CD4-positive, alpha-beta T cell treated with Interleukin-17A for 4 hours (primary cell): ENCODE measurements at regions not wholly inside any gene's neighbourhood (a gene's known extent, or its start where the extent isn't known, plus 50 kb on each side); places are given as distances from the start of the nearest gene placed in this dataset.
"Not testable (repeated sequence)": the region's sequence is repeated elsewhere in the genome, so short reads cannot be mapped to it uniquely, and the experiment has no call there.

ENCODE experiments used
- DNase-seq: peaks from one replicate; pipeline ENCODE4 v3.0.0-alpha.2; 2020; ENCODE audit warnings: mixed read lengths

DNA sequence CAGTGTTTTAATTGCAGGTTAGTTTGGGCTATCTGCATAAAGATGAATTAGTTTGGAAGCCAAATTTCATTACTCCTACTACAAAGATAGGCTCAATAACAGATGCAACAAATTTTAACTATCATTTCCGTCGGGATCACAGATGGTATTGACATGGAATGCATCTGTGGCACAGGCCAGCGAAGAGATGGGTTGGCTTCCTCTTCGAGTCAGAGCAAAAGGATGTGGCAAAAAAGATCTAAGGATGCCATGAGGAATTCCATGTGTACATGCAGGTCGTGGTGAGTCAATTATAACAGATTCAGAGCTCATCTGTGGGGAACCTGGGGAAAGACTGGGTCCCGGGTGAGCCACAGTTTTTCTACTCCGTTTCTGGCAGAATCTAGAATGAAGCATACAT, 83.0 kb upstream of the CITED2 start:
- no peak for DNase-seq

DNA sequence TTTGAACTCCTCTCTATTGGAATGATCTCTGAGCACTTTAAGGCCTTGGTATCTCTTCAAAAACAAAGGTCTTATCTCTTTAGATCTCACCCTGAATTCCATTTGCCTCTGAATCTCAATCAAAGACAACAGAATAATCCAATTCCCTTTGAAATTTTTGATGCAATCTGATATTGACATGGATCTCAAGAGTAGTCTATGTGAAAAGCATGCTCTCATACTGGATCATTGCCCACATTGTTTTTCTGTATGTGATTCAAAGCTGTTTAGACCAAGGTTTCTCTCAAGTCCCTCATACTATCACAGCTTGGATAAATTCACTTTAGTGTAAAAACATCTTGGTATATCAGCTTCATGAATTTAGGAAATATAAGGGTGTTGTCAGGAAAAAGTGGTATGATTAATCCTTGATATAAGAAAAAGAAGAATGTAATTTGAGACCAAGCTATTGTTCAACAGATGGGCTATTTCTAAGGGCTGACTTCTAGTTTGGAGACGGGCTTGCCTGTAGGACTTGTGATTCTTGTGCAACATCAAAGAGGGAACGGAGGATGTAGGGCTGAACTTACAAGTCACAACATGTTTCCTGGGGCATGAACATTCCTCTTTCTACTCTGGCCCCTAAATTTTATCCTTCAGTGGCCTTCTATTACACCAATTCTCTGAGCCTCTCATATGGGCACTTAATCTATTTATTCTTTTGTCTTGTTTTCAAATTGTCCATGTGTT, 77.9 kb upstream of the CITED2 start:
- DNase-seq = no peak

- DNase-seq = no peak
These were observed 75.2 kb upstream of the CITED2 start for GRCh38 chr6:139449611-139450000.

DNA sequence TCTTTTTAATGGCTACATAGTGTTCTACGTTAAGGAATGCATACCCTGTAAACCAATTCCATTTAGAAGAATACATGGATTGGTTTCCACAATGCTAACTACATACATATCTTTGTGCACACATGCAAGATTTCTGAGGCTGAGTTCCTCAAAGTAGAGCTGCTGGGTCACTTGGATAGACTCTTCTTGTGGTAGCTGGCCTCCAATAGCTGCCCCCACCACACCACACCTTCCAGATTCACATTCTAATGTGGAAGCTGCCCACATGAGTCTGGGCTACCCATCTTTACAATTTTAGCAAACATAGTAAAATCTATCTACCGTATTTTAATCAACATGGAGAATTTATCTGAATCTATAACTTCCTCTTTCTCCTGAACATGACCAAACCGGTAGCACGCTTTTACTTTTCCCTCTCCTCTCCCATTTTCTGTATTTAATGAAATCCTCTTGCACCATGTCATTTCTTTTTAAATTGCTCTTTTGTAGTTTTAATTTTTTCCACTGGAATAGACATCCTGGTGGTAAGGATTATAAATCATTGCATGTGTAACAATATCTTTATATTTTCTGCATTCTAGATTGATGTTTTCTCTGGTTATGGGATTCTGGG, 74.7 kb upstream of the CITED2 start:
- no peak for DNase-seq

DNA sequence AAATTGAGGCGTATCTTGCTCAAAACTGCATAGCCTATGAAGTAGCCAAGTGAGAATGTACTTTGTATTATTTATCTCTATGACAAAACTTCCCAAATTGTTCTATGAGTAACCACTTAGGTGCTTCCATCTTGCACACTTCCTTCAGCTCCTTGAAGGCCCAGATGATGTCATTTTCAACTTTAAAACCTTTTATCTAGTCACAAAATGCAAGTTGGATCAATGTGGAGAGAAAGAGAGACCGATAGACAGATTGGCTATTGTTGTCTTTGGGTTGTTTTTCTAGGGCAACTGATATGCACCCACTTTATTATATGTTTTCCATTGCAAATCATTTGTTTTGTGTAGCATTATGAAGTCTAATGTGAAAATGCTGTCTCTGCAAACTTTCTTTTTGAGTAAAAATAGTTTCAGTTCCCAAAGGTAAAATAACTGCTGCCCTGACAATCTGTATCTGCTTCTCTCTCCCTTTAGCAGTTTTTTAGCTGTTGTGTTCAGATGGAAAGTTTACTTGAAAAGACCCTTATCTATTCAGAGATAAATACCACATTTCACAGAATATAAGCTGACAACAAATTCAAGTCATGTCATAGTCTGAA, 73.7 kb upstream of the CITED2 start:
- DNase-seq = no peak

DNA sequence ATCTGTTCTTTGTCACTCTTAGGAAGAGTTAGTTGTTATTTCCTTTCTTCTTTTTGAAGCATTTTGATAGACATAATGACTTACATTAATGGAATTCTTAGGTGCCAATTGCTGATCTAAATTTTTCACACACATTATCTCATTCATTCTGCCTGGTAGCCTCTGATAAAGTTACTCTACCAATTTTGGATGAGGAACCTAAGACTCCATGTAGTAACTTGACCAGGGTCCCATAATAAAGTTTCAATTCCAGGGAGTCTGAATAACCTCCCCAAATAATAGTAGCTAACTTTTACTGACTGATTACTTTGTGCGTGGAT, 73.2 kb upstream of the CITED2 start:
- no peak for DNase-seq

GRCh38 chr6:139446768-139447655, 72.6 kb upstream of the CITED2 start:
- DNase-seq = no peak

- no peak for DNase-seq
These were observed 71.8 kb upstream of the CITED2 start for GRCh38 chr6:139446138-139446715.

GRCh38 chr6:139444273-139444787, 69.9 kb upstream of the CITED2 start:
- DNase-seq = not testable (repeated sequence)

GRCh38 chr6:139443231-139444112, 69.0 kb upstream of the CITED2 start:
- DNase-seq = no peak

DNA sequence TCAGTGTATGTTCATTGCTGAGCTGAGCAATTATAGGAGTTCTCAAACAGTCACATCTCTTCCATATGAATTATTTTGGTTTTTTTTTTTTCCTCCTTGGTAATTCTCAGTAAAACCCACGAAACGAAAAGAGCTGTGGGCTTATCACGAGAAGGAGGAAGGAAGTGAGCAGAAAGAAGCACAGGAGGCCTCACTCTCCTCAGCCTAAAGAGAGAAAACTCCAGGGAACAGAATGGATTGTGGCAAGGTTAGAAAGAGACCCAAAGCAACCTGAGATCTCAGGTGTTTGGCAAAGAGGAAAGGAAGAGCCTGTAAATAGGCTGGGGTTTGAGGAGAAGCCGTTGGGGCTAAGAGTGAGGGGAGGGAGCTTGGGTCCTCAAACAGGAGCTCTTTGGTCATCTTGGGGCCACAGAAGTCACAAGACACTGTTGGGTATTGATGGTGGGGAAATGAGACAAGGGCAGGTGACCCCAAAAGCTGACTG, 67.8 kb upstream of the CITED2 start:
- no peak for DNase-seq

DNA sequence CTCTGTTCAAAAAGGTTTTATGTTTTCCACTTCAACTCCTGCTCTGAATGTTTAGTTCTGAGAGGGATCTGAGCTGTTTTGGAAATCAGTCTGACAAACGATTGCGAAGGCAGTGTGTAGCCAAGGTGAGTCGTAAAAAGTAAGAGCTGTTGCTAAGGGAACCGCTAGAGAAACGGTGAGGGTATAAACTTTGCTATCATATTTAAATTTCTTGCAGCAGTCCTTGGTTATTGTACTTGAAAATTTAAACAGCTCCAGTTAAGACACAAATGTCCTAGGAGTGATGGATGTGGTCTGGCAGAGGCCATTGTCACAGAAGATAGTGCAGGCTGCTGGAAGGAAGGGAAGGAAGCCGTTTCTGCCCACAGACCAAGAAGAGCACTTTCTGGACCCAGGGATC, 64.9 kb upstream of the CITED2 start:
- no peak for DNase-seq

- DNase-seq = no peak
These were observed 64.3 kb upstream of the CITED2 start for GRCh38 chr6:139438775-139439174.

DNA sequence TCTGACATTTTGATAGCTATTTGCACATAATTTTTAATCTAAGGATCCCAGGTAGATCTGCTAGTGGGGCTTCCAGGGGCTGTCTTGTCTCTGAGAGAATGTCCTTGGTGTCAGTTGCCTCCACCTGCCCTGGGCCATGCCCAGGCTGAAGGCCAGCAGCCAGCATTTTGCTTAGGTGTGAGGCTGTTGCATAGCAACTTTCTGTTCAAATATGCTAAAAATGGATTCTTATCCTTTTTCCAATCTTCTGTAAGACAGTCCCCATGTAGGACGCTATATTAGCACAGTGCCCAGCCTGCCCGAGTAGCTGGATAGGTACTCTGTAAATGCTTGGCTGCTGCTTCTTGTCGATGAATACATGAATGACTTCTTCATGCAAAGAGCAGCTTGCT, 62.5 kb upstream of the CITED2 start:
- DNase-seq = no peak

- DNase-seq = no peak
These were observed 61.9 kb upstream of the CITED2 start for GRCh38 chr6:139436200-139436956.

DNA sequence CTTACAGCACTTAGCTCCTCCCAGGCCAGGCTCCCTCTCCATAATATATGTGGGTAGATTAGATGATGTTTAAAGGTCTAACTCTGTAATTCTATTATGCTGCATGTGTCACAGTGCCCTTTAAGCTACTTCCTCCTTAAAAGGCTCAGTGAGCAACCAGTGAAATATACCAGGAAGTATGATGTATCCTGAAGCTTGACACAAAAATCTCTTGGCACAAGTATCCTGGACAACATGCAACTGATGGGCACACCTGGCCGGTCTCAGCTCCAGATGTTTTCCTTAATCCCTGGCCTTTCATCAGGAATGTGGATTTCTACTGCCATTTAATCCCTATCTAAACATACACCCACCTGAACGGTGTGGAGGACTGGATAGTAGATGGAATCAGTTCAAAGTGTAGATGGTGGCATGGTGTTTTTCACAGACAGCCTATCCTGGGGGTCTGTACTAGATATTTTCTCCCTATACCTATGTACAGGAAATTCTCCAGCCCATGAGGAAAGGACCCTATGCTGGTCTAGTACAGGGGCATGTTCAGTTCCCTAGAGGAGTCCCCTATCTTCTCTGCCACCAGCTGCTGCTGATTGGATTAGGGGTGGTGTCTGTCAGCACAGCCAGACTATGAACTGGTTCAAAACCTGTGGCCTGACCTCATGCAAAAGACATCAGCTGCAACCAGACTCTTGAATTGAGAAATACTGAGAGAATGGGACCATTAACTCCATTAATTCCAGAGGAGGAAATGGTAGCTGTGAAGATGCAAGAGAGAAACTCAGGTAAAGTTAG, 59.4 kb upstream of the CITED2 start:
- DNase-seq = no peak

- no peak for DNase-seq
These were observed 57.1 kb upstream of the CITED2 start for GRCh38 chr6:139431602-139431956.

- no peak for DNase-seq
These were observed 56.6 kb upstream of the CITED2 start for GRCh38 chr6:139430899-139431601.

- DNase-seq = no peak
These were observed 55.2 kb upstream of the CITED2 start for GRCh38 chr6:139429580-139430145.
